ENCODE measurements at regions not wholly inside any gene's neighbourhood (a gene's known extent, or its start where the extent isn't known, plus 50 kb on each side); places are given as distances from the start of the nearest gene placed in this dataset.

DNA sequence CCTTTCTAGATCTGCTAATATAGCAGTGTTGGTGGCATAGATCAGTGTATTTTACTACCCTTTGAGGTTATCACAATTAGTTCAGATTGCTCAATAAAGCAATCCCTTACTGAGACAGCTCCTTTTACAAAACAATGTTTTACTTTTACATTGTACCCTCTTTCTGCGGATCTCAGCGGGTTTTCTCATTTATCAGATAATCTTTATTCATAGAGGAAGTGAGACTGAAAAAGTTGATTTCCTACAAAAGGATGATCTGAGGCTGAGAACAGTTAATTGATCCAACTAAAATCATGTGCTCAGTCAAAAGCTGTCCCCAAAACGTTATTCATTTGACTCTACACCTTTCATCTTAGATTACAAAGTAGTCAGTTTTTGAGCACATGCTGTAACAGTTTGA, 2319.9 kb downstream of the LRRC4C start:
- Histone ChIP-seq H3K79me2 (replicated peaks; ENCODE audit: insufficient read depth, low read length) (no peaks in the 10 kb centered on the region), H3F3A (ENCODE audit: insufficient read depth, low read length, poor library complexity, severe bottlenecking) (no peaks in the 10 kb centered on the region), H3K4me3 (ENCODE audit: low read length) (no peak overlapping the region), H3K9ac (ENCODE audit: low read length) (no peak overlapping the region), H3K9me2 (ENCODE audit: insufficient read depth, low read length) (no peaks in the 10 kb centered on the region), H3K27me3 (ENCODE audit: insufficient read depth, low read depth, low read length) (no peaks in the 10 kb centered on the region), H2AFZ (ENCODE audit: low read depth, low read length) (no peak overlapping the region), H3K36me3 (ENCODE audit: insufficient read depth, low read length) (no peaks in the 10 kb centered on the region), H3K9me3 (ENCODE audit: low read length) (no peaks in the 10 kb centered on the region), H4K20me1 (ENCODE audit: insufficient read depth) (no peaks in the 10 kb centered on the region), H3K27ac (ENCODE audit: low read length) (no peak overlapping the region), H3K4me2 (ENCODE audit: low read length) (no peak overlapping the region)
- TF ChIP-seq EP300 (conservative IDR thresholded peaks at IDR 0.05; ENCODE audit: poor library complexity, severe bottlenecking) (no peak), TAF1 (IDR thresholded peaks at IDR 0.05; ENCODE audit: low read depth) (no peak), CTCF (IDR thresholded peaks at IDR 0.05; ENCODE audit: poor library complexity, severe bottlenecking) (no peak), SMC3 (conservative IDR thresholded peaks at IDR 0.05; ENCODE audit: poor library complexity) (no peak)

GRCh38 chr11:39120890-39121289, 2338.6 kb downstream of the LRRC4C start:
- Histone ChIP-seq H3K27me3 (ENCODE audit: insufficient read depth, low read depth, low read length) (no peaks in the 10 kb centered on the region), H3K79me2 (replicated peaks; ENCODE audit: insufficient read depth, low read length) (no peaks in the 10 kb centered on the region), H3K9ac (ENCODE audit: low read length) (no peak overlapping the region), H3K9me2 (ENCODE audit: insufficient read depth, low read length) (no peaks in the 10 kb centered on the region), H3K4me3 (ENCODE audit: low read length) (no peak overlapping the region), H3K4me2 (ENCODE audit: low read length) (no peak overlapping the region), H2AFZ (ENCODE audit: low read depth, low read length) (no peak overlapping the region), H3K27ac (ENCODE audit: low read length) (no peak overlapping the region), H3F3A (ENCODE audit: insufficient read depth, low read length, poor library complexity, severe bottlenecking) (no peaks in the 10 kb centered on the region), H3K36me3 (ENCODE audit: insufficient read depth, low read length) (no peaks in the 10 kb centered on the region), H4K20me1 (ENCODE audit: insufficient read depth) (no peaks in the 10 kb centered on the region), H3K9me3 (ENCODE audit: low read length) (no peaks in the 10 kb centered on the region)
- TF ChIP-seq, protein P1, sequence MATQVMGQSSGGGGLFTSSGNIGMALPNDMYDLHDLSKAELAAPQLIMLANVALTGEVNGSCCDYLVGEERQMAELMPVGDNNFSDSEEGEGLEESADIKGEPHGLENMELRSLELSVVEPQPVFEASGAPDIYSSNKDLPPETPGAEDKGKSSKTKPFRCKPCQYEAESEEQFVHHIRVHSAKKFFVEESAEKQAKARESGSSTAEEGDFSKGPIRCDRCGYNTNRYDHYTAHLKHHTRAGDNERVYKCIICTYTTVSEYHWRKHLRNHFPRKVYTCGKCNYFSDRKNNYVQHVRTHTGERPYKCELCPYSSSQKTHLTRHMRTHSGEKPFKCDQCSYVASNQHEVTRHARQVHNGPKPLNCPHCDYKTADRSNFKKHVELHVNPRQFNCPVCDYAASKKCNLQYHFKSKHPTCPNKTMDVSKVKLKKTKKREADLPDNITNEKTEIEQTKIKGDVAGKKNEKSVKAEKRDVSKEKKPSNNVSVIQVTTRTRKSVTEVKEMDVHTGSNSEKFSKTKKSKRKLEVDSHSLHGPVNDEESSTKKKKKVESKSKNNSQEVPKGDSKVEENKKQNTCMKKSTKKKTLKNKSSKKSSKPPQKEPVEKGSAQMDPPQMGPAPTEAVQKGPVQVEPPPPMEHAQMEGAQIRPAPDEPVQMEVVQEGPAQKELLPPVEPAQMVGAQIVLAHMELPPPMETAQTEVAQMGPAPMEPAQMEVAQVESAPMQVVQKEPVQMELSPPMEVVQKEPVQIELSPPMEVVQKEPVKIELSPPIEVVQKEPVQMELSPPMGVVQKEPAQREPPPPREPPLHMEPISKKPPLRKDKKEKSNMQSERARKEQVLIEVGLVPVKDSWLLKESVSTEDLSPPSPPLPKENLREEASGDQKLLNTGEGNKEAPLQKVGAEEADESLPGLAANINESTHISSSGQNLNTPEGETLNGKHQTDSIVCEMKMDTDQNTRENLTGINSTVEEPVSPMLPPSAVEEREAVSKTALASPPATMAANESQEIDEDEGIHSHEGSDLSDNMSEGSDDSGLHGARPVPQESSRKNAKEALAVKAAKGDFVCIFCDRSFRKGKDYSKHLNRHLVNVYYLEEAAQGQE (IDR thresholded peaks at IDR 0.05; ENCODE audit: borderline replicate concordance): no peak
- TF ChIP-seq RAD21 (conservative IDR thresholded peaks at IDR 0.05): no peak
- no peak for TF ChIP-seq MXI1 (conservative IDR thresholded peaks at IDR 0.05; ENCODE audit: poor library complexity, severe bottlenecking)
- no peak for TF ChIP-seq SMC3 (conservative IDR thresholded peaks at IDR 0.05; ENCODE audit: poor library complexity)
- TF ChIP-seq POLR2AphosphoS5 (IDR thresholded peaks at IDR 0.05): no peak

GRCh38 chr11:39113606-39114005, 2345.8 kb downstream of the LRRC4C start:
- TF ChIP-seq TAF1 (IDR thresholded peaks at IDR 0.05; ENCODE audit: low read depth) (no peak), EZH2 (IDR thresholded peaks at IDR 0.05; ENCODE audit: borderline replicate concordance, insufficient read depth, low read length, poor library complexity, severe bottlenecking) (no peak), SMC3 (conservative IDR thresholded peaks at IDR 0.05; ENCODE audit: poor library complexity) (no peak), RAD21 (conservative IDR thresholded peaks at IDR 0.05) (no peak), CTCF (IDR thresholded peaks at IDR 0.05; ENCODE audit: poor library complexity, severe bottlenecking) (no peak), EP300 (conservative IDR thresholded peaks at IDR 0.05; ENCODE audit: poor library complexity, severe bottlenecking) (no peak), MXI1 (conservative IDR thresholded peaks at IDR 0.05; ENCODE audit: poor library complexity, severe bottlenecking) (no peak), POLR2AphosphoS5 (IDR thresholded peaks at IDR 0.05) (no peak)
- TF ChIP-seq, protein P1 (IDR thresholded peaks at IDR 0.05; ENCODE audit: borderline replicate concordance): no peak
- H3K27me3 ChIP-seq (ENCODE audit: insufficient read depth, low read depth, low read length): no peaks in the 10 kb centered on the region

More at GRCh38 chr11:39113606-39114005, 2345.8 kb downstream of the LRRC4C start:
- no peak overlapping the region for H2AFZ ChIP-seq (ENCODE audit: low read depth, low read length)
- no peak overlapping the region for H3K4me3 ChIP-seq (ENCODE audit: low read length)
- no peaks in the 10 kb centered on the region for H4K20me1 ChIP-seq (ENCODE audit: insufficient read depth)
- no peak overlapping the region for H3K4me2 ChIP-seq (ENCODE audit: low read length)
- H3F3A ChIP-seq (ENCODE audit: insufficient read depth, low read length, poor library complexity, severe bottlenecking): no peaks in the 10 kb centered on the region
- no peak overlapping the region for H3K27ac ChIP-seq (ENCODE audit: low read length)
- H3K79me2 ChIP-seq (replicated peaks; ENCODE audit: insufficient read depth, low read length): no peaks in the 10 kb centered on the region
- H3K9ac ChIP-seq (ENCODE audit: low read length): no peak overlapping the region
- no peaks in the 10 kb centered on the region for H3K9me2 ChIP-seq (ENCODE audit: insufficient read depth, low read length)
- no peaks in the 10 kb centered on the region for H3K9me3 ChIP-seq (ENCODE audit: low read length)
- H3K36me3 ChIP-seq (ENCODE audit: insufficient read depth, low read length): no peaks in the 10 kb centered on the region
